Stimulated activated naive B cell treated with anti-CD40 and anti-IgM and Interleukin-4, amounts not matched to agents 10 μg/mL and 1 μg/mL and 100 μg/mL, for 72 hours (primary cell): ENCODE measurements at regions not wholly inside any gene's neighbourhood (a gene's known extent, or its start where the extent isn't known, plus 50 kb on each side); places are given as distances from the start of the nearest gene placed in this dataset.

ENCODE experiments used
- ATAC-seq, 2 donors: fragments of 150-1000 bp; cut with Tn5 transposase; replicated peaks; 2 replicates each; pipeline ENCODE4 v1.10.0; 2021; ENCODE audit warnings: moderate library complexity in 1 of 2
- DNase-seq: peaks from one replicate; pipeline ENCODE4 v3.0.0; 2021
- H3K27ac Mint-ChIP-seq: one replicate; pipeline ENCODE4 v1.8.0; 2022; ENCODE audit warnings: mild to moderate bottlenecking, mixed read lengths
- H3K27me3 Mint-ChIP-seq, 2 donors: one replicate each; pipeline ENCODE4 v1.8.0; 2022; ENCODE audit warnings: mixed read lengths in 2 of 2
- H3K36me3 Mint-ChIP-seq, 2 donors: one replicate each; pipeline ENCODE4 v1.8.0; 2022; ENCODE audit warnings: mixed read lengths in 2 of 2, mild to moderate bottlenecking in 1 of 2
- H3K4me1 Mint-ChIP-seq, 2 donors: one replicate each; pipeline ENCODE4 v1.8.0; 2022; ENCODE audit warnings: mixed read lengths in 2 of 2, mild to moderate bottlenecking in 1 of 2
- H3K4me3 Mint-ChIP-seq, 2 donors: one replicate each; pipeline ENCODE4 v1.8.0; 2022; ENCODE audit warnings: mild to moderate bottlenecking in 2 of 2, mixed read lengths in 2 of 2, moderate library complexity in 1 of 2
- H3K9me3 Mint-ChIP-seq, 2 donors: one replicate each; pipeline ENCODE4 v1.8.0; 2022; ENCODE audit warnings: mixed read lengths in 2 of 2, mild to moderate bottlenecking in 1 of 2

- peaks cover 0 to 1% of the 10 kb centered on the region in 2 donors for H3K4me1 Mint-ChIP-seq
- ATAC-seq (peak; percentile 19 to 38), DNase-seq (no peak)
- no peak overlapping the region for H3K4me3 Mint-ChIP-seq
- peaks cover 0 to 1% of the 10 kb centered on the region in 2 donors for H3K36me3 Mint-ChIP-seq
- peaks cover 4% of the 10 kb centered on the region in 2 donors for H3K9me3 Mint-ChIP-seq
- H3K27ac Mint-ChIP-seq, result no peak overlapping the region
- peaks cover 0 to 4% of the 10 kb centered on the region in 2 donors for H3K27me3 Mint-ChIP-seq
These were observed 242.6 kb downstream of the GLRX3 start for GRCh38 chr10:130378556-130379400.

DNA sequence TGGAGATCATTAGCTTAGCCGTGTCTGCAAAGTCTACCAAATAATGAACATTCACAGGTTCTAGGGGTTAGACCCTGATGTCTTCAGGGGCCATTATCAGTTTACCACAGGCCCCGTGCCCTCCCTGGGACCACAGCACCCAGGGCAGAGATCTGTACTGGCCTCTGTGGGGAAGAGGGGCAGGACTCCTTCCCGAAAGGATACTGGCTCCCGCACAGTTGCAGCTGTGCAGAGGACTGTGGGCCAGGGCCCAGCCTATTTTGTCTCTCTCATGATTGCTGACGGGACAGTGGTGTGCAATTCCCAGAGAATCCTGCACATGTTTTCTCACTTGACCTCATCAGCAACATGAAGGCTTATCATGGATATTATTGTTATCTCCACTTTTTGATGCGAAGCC, 243.9 kb downstream of the GLRX3 start:
- Mint-ChIP-seq H3K4me3 (no peak overlapping the region), H3K27me3 (peaks cover 0 to 4% of the 10 kb centered on the region in 2 donors), H3K27ac (no peak overlapping the region), H3K36me3 (peaks cover 0 to 1% of the 10 kb centered on the region in 2 donors), H3K9me3 (peaks cover 11 to 12% of the 10 kb centered on the region in 2 donors), H3K4me1 (peaks cover 0 to 1% of the 10 kb centered on the region in 2 donors)
- no peak for DNase-seq
- ATAC-seq, result no peak

DNA sequence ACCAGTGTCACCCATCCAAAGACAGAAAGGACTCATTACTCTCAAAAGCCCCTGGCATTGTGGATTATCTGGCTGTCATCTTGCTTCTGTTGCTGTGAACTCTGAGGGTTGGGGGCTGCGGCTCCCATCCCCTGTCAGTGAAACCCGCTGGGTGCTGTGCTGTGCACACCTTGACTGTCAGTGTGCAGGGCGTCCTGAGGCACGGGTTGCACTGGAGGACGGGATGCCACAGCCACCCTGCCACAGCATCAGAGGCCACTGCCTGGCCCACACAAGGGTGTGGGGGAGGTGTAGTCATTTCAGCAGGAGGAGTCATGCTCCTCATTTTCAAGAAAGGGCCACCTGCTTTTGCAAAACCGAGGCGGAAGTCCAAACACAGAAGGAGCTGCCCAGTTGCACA, 245.8 kb downstream of the GLRX3 start:
- Mint-ChIP-seq H3K4me3 (no peak overlapping the region), H3K4me1 (peaks cover 0 to 1% of the 10 kb centered on the region in 2 donors), H3K36me3 (peaks cover 0 to 1% of the 10 kb centered on the region in 2 donors), H3K27ac (no peak overlapping the region), H3K27me3 (peaks cover 0 to 4% of the 10 kb centered on the region in 2 donors), H3K9me3 (peaks cover 9 to 12% of the 10 kb centered on the region in 2 donors)
- DNase-seq (no peak), ATAC-seq (no peak)

DNA sequence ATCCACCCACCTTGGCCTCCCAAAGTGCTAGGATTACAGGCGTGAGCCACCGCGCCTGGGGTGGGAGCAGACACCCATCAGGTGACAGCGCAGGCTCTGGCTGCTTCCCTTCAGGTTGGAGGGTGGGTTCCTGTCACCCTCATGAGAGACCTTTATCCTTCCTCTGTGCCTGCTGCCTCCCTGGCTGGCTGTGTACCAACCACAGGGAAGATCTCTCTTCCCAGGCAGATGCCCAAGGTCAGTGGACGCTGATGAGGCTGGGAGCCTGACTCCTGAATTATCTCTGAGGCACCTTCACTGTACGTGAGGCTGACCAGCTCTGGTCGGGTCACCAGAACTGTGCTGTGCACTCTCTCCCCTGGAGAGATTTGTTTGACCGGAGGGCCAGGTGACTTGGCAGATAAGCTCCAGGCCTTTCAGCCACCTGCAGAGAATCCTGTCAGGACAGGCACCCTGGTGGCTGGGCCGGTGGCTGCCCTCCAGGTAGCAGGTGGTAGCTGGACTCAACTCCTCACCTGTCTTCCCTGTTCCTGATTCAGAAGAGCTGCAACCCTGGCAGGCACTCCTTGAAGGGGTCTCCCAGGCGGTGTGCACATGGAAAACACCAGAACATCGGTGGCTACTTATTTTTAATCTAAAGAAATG, 251.9 kb downstream of the GLRX3 start:
- no peaks in the 10 kb centered on the region for H3K4me1 Mint-ChIP-seq
- no peak overlapping the region for H3K4me3 Mint-ChIP-seq
- peaks cover 4 to 9% of the 10 kb centered on the region in 2 donors for H3K27me3 Mint-ChIP-seq
- no peak overlapping the region for H3K27ac Mint-ChIP-seq
- peaks cover 2 to 3% of the 10 kb centered on the region in 2 donors for H3K36me3 Mint-ChIP-seq
- DNase-seq (no peak), ATAC-seq (no peak)
- peaks cover 13 to 23% of the 10 kb centered on the region in 2 donors for H3K9me3 Mint-ChIP-seq

GRCh38 chr10:130388746-130389145, 252.6 kb downstream of the GLRX3 start:
- Mint-ChIP-seq H3K27ac (no peak overlapping the region), H3K4me3 (no peak overlapping the region), H3K36me3 (peaks cover 2 to 5% of the 10 kb centered on the region in 2 donors), H3K4me1 (no peaks in the 10 kb centered on the region), H3K27me3 (peaks cover 4 to 9% of the 10 kb centered on the region in 2 donors), H3K9me3 (peaks cover 18 to 26% of the 10 kb centered on the region in 2 donors)
- no peak for ATAC-seq
- DNase-seq, result no peak

- Mint-ChIP-seq H3K4me1 (no peaks in the 10 kb centered on the region), H3K4me3 (no peak overlapping the region), H3K27me3 (peaks cover 4 to 9% of the 10 kb centered on the region in 2 donors), H3K27ac (no peak overlapping the region), H3K9me3 (peaks cover 17 to 20% of the 10 kb centered on the region in 2 donors), H3K36me3 (peaks cover 2 to 5% of the 10 kb centered on the region in 2 donors)
- ATAC-seq (no peak), DNase-seq (no peak)
These were observed 253.7 kb downstream of the GLRX3 start for GRCh38 chr10:130389906-130390305.

- Mint-ChIP-seq H3K9me3 (peaks cover 20 to 26% of the 10 kb centered on the region in 2 donors), H3K27ac (no peak overlapping the region), H3K4me1 (no peaks in the 10 kb centered on the region), H3K27me3 (peaks cover 4 to 9% of the 10 kb centered on the region in 2 donors), H3K36me3 (peaks cover 2 to 5% of the 10 kb centered on the region in 2 donors), H3K4me3 (no peak overlapping the region)
- DNase-seq (no peak), ATAC-seq (no peak)
These were observed 255.8 kb downstream of the GLRX3 start for GRCh38 chr10:130392031-130392430.

- Mint-ChIP-seq H3K4me3 (no peak overlapping the region), H3K36me3 (peaks cover 0 to 2% of the 10 kb centered on the region in 2 donors), H3K27ac (no peak overlapping the region), H3K9me3 (peaks cover 22 to 26% of the 10 kb centered on the region in 2 donors), H3K4me1 (no peaks in the 10 kb centered on the region), H3K27me3 (peaks cover 4 to 9% of the 10 kb centered on the region in 2 donors)
- DNase-seq (no peak), ATAC-seq (no peak)
These were observed 257.2 kb downstream of the GLRX3 start for GRCh38 chr10:130393342-130393741.

GRCh38 chr10:130394832-130395231, 258.6 kb downstream of the GLRX3 start:
- Mint-ChIP-seq H3K4me3 (no peak overlapping the region), H3K36me3 (peaks cover 0 to 2% of the 10 kb centered on the region in 2 donors), H3K4me1 (no peaks in the 10 kb centered on the region), H3K27me3 (peaks cover 4 to 9% of the 10 kb centered on the region in 2 donors), H3K9me3 (peaks cover 23 to 27% of the 10 kb centered on the region in 2 donors), H3K27ac (no peak overlapping the region)
- ATAC-seq (no peak), DNase-seq (no peak)

DNA sequence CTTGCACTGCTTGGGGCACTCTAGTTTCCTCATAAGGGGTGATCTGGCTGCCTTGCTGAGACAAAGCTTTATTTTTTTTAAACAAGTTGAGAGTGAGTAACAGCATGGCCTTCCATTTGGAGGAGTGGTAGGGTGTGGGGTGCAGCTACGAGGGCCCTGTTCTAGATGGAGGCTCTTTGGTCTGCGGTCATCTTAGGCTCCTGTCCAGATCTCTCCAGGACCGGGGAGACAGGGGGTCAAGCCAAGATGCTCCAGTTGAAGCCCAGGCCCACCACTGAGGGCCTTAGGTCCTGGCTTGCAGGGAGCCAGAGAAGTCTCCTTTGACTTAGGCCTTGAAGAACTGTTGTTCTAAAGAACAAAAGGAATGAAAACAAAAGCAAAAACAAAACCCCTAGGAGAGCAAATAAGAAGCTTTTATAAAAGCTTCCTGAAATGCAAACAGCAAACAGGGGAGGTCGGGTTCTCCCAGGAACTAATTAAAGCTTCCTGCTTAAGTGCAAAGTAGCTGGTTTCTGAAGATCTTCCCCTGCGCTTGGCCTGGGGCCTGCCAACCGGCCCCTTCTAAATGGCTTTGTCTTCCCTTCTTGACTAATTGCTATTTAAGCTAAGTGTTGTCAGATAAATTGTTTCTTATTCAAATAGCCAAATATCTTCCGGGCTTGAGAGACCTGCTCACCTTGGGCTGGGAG, 259.2 kb downstream of the GLRX3 start:
- Mint-ChIP-seq H3K4me1 (no peaks in the 10 kb centered on the region), H3K36me3 (peaks cover 0 to 2% of the 10 kb centered on the region in 2 donors), H3K27ac (no peak overlapping the region), H3K9me3 (peaks cover 22 to 27% of the 10 kb centered on the region in 2 donors), H3K4me3 (no peak overlapping the region), H3K27me3 (peaks cover 4 to 9% of the 10 kb centered on the region in 2 donors)
- ATAC-seq (no peak), DNase-seq (no peak)

- peaks cover 0 to 2% of the 10 kb centered on the region in 2 donors for H3K36me3 Mint-ChIP-seq
- DNase-seq, result no peak
- H3K4me3 Mint-ChIP-seq, result no peak overlapping the region
- peaks cover 22 to 27% of the 10 kb centered on the region in 2 donors for H3K9me3 Mint-ChIP-seq
- H3K4me1 Mint-ChIP-seq, result no peaks in the 10 kb centered on the region
- no peak for ATAC-seq
- no peak overlapping the region for H3K27ac Mint-ChIP-seq
- H3K27me3 Mint-ChIP-seq, result peaks cover 4 to 9% of the 10 kb centered on the region in 2 donors
These were observed 259.9 kb downstream of the GLRX3 start for GRCh38 chr10:130396044-130396443.

GRCh38 chr10:130398090-130398994, 262.2 kb downstream of the GLRX3 start:
- Mint-ChIP-seq H3K27me3 (peaks cover 0 to 5% of the 10 kb centered on the region in 2 donors), H3K27ac (no peak overlapping the region), H3K4me1 (no peaks in the 10 kb centered on the region), H3K36me3 (peaks cover 0 to 2% of the 10 kb centered on the region in 2 donors), H3K4me3 (no peak overlapping the region), H3K9me3 (peaks cover 16 to 21% of the 10 kb centered on the region in 2 donors)
- ATAC-seq (no peak), DNase-seq (no peak)

- Mint-ChIP-seq H3K4me3 (no peak overlapping the region), H3K9me3 (peaks cover 10 to 17% of the 10 kb centered on the region in 2 donors)
- no peak for ATAC-seq
These were observed 263.3 kb downstream of the GLRX3 start for GRCh38 chr10:130399425-130399950.

More at GRCh38 chr10:130399425-130399950, 263.3 kb downstream of the GLRX3 start:
- DNase-seq, result no peak
- no peak overlapping the region for H3K27ac Mint-ChIP-seq
- H3K27me3 Mint-ChIP-seq, result peaks cover 0 to 11% of the 10 kb centered on the region in 2 donors
- no peaks in the 10 kb centered on the region for H3K4me1 Mint-ChIP-seq
- H3K36me3 Mint-ChIP-seq, result no peaks in the 10 kb centered on the region
